Fibroblast of skin of back (primary cell): ENCODE measurements at regions not wholly inside any gene's neighbourhood (a gene's known extent, or its start where the extent isn't known, plus 50 kb on each side); places are given as distances from the start of the nearest gene placed in this dataset.
A peak's percentile ranks its signal among the peaks of the same experiment; 100 is the strongest.
"Not testable (repeated sequence)": the region's sequence is repeated elsewhere in the genome, so short reads cannot be mapped to it uniquely, and the experiment has no call there.

ENCODE experiments used
- DNase-seq: peaks from one replicate; pipeline ENCODE4 v3.0.0-alpha.2; 2013

DNA sequence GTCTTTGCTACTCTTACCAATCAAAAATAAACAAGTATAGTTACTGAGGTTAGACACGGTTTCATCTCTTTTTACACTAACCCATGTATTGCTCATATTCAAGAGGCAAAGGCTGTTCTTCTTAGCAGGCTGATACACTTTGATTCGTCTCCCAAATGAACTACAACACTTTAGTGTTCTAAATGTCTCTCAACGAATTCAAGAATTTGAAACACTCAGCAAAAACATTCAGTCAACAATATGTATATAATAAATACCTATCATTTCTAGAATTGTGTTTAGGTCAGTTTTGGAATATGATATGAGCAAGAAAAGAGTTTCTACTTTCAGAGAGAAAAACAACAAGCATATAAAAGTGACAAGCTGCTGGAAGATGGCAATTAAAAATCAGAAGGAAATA, 669.6 kb upstream of the DPPA4 start:
- DNase-seq = no peak

DNA sequence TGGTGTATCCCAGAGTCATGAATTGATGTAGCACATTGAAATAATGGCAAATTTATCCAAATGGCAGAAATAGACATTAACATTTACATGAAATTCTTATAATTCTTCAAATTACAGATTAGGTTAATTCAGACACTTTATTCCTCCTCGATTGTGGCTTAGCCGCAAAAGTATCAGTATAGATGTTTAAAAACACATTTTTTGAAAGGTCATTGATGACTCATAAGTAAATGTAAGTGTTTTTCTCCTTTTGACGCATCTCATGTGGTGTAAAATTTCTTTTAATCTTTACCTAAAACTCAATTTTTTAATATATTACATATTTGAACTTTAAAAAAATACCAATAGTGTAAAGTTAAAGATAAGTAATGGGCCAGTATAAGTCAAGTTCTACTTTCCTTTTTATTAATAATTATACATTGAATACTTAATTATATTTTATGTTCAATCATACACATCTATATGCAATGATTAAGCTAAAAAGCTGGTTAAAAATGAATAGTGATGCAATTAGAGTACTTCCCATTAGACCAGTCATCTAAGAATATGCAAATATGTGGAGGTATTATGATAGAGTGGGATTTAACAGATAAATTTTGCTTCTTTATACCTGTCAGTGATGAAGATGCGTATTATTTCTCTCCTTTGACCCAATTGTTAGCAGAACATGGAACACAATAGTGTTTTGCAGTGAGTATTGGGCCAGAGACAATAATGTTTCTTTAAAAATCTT, 678.1 kb upstream of the DPPA4 start:
- no peak for DNase-seq

DNA sequence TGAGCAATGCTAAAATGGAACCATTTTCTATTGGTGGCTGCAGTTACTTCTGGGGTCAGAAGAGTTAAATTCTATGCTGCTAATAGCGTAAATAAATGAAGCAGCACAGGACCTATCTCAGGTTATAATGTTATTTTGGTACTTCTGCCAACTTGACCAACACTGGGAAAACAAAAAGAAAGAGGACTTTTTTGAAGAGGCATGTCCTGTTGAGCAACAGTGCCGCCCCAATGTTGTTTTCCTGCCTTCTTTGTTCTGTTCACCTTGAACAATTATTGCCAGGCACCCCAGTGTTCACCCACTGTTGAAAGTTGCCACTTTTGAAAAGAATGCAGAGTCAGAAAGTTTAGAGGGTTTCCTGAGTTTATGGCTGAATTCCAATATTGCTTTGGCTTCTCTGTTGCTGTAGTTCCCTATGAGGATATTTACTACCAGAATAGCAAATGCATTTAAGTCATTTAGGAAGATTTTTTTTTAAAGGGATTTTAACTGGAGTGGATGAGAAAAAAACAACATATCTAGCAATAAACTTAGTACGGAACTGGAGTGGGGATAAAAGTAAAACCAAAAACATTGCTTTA, 679.0 kb upstream of the DPPA4 start:
- no peak for DNase-seq

DNA sequence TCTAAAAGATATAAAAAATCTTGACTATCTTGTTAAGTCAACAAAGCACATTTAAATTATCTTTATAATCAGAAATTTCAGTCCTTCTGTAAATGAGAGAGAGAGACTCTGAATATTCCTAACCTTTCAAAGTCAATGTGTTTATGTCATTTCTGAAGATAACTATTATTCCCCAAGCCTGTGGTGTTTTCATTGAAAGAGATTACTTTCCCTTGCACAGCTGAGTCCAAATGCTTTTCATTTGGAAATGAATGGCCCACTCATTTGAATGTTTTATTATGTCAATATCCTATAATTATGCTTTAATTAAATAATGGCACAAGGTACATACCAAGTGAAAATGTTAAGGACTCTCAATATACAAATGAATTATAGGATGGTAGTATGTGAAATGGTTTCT, 680.0 kb upstream of the DPPA4 start:
- no peak for DNase-seq

DNA sequence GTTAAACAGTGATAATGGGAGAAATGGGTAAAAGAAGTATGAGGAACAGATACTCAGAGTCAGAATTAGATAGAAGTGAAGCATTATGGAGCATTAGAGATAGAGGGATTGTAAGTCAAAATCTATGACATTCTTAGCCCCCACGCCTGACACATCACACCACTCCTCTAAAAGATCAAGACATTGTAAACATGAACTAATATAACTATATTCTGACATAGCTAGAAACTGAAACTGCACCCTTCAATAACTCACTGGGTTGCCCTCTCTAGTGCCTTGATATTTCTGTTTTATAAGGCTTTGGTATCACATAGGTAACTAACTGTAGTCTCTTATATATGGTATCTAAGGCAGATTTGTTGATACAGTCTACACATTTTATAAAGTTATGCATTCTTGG, 684.3 kb upstream of the DPPA4 start:
- DNase-seq = no peak

DNA sequence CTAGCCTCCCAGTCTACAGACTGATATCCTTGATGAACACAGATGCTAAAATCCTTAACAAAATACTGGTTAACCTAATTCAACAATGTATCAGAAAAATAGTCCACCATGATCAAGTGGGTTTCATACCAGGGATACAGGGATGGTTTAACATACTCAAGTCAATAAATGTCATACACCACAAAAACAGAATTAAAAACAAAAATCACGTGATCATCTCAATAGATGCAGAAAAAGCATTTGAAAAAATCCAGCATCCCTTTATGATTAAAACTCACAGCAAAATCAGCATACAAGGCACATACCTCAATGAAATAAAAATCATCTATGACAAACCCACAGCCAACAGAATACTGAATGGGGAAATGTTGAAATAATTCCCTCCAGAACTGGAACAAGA, 685.7 kb upstream of the DPPA4 start:
- not testable (repeated sequence) for DNase-seq

DNA sequence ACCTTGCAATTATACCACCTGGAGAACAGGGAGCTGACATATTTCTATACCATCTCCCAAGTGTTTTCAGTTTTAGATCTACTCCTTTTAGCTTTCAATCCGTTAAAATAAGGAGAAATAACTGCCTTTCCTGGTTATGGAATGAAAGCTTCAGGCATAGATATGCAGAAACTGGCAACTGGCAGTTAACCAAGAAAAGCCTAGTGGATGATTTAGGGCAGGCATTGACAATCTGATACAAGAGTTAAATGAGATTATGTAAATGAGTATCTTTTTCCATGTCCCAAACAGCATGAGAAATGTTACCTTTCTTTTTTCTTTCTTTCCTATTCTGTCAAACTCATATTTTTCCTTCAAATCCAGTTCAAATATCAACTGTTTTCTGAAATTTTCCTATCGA, 689.1 kb upstream of the DPPA4 start:
- peak; percentile 4 for DNase-seq

DNA sequence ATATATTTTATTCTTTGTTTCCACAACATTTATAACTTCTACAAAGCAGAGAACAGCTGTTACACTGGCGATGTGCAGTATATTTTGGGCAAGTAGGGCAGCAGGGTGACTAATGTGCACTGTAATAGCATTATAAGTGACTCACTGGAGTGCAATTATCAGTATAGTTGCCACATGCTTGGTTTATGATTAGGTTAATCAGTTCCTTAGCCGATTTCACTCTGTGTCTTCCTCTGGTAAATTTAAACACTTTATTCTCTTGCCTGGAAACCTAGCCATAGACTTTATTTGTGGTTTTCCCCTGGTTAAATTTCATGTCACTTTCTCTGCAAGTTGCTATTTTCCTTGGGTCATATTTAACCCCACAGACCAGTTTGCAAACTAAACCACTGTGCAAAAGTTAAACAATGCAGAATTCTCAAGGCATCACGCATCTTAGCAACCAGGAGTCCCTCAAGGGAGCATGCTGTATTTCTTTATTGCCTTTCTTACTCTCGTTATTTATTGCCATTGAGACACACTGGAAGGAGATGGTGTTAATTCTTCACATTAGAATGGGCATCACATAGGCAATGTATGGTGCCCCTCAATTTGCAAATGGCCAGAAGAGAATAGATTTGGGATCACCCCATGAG, 690.2 kb upstream of the DPPA4 start:
- DNase-seq = peak; percentile 56

DNA sequence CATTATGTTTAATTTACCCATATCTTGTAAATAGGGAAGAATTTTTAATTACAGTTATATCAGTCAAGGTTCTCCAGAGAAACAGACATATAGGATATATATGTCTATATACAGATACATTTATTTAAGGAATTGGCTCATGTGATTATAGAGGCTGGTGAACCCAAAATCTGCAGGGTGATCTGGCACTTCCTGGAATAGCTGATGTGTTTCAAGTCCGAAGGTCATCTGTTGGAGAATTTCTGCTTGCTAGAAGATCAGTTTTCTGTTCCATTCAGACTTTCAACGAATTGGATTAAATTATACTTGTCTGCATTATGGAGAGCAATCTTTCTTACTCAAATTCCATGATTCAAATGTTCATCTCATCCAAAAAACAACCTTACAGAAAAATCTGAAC, 694.6 kb upstream of the DPPA4 start:
- no peak for DNase-seq

DNA sequence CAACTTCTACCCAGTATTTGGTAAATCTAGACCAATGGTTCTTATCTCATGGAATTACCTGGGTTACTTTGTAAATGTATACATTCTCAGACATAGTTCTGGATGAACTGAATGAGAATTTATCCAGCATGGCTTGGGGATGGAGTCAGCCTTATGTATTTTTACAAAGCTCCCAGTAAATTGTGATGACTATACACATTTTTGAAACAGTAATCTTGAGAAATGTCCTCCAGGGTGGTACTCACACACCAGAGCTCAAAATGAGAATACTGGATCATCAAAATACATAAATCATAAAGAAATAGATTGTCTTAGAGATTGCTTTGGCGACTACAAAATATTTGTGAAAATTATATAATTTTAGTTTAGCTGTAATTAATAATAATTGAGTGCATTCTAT, 722.1 kb upstream of the DPPA4 start:
- no peak for DNase-seq

DNA sequence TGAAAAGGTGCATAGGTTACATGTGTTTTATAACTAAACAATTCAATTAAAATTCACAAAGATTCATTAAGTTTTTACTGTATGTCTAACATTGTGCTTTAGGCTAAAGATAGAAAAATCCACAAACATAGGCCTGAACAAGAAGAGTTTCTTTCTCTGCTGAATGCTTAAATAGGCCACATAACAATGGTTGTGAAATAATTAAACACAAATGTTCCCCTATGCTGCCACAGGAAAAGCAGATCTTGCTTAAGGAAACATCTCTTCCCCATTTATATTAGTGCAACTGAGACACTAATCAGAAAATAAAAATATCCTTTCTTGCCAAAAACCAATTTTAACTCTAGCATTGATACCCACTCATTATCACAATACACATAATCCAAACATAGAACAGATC, 725.4 kb upstream of the DPPA4 start:
- no peak for DNase-seq

DNA sequence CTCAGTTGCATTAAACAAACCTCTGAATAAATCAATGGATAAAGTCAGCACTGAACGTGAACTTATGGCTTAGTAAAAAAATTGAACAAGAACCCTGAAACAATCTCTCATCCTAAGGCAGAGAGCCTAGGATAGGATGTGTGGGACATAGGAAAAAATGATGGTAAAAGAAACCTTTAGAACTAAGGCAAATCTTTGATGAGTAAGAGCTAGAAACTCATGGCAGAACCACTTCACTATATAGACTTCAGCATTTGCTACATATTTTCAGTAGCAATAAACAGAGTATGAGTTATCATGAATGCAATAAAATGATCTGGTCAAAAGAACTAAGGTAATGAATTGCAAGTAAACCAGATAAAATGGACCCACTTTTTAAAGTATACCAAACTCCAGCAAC, 725.8 kb upstream of the DPPA4 start:
- DNase-seq = no peak

DNA sequence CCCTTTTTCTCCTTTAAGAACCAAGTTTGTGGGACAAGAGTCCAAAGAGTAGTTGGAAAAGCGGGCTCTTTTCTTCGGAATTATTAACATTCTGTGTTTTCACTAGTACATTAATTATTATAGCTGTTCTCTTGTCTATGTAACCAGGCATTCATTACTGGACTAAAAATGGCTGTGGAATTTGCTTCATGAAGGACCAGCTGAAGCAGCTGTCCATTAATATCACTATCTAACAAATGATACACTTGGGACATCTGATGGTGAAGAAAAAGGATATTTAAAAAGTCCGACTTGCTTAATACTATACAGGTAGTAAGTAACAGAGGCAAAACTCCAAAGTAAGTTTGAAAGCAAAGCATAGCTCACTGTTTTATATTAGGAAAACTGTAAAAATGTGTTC, 728.9 kb upstream of the DPPA4 start:
- DNase-seq = no peak

DNA sequence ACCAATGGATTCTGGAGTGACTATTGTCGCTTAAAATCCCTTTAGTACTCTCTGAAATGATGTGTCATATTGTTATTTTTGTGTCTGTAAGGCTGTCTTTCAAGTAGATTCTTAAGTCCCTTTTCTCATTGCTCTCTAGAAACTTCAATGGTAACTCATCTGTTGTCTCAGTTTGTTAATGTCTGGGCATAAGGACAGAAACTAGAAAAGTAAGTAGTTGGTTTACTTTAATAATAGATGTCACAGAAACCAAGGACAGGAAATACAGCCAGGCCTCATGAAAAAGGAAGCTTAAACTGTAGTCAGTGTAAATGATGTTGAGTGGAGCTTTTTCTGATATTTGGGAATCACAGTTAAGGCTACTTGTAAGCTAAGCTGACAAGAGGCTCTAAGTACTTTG, 730.2 kb upstream of the DPPA4 start:
- DNase-seq = peak; percentile 0

DNA sequence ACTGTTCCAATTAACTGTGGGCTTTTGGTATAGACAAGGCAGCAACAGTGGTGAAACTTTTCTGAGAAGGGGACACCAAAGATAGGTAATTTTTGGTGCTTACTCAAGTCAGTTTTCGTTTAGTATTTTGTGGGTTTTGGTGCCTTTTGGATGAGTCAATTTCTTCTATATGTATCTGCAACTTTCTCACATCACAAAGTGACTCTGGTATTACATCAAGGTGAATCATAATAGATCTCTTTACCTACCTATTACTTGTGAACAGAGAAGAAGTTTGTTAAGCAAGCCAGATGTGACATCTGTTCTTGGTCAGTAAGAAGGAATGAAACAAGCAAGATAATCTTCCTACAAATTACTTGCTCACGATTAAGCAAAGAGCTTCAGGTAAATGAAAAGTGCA, 732.4 kb upstream of the DPPA4 start:
- DNase-seq = no peak

DNA sequence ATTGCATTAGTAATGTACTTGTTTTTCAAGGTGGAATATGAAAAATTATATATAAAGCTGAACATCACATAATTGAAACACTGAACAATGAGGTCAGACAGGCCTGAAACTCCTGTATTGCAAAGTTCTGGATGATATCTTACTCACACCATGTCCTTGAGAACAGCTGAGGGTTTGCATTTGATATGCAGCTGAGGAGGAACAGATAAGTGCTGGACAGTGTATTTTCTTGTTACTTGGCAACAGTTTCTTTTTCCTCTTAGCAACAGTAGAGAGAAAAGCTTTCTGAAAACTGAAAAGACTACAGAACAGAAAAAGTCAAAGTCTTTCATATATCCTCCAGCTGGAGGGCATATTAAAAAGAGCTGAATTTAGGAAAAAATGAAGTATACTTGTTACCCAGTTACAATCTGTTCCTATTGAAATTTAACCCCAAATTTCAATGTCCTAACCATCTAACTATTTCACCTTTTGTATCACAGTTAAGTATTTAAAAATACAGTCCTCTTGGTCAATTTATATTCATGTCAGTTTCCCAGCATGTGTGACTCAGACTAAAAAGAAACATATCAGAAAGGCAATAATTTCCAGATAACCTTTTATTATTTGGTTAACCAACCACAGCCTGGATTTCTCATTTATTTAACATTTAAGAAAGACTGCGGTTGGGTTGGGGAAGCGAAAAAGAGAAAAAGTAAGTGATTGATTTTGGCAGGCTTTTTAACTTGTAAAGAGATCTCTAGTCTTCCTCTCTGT, 733.0 kb upstream of the DPPA4 start:
- DNase-seq = peak; percentile 6

DNA sequence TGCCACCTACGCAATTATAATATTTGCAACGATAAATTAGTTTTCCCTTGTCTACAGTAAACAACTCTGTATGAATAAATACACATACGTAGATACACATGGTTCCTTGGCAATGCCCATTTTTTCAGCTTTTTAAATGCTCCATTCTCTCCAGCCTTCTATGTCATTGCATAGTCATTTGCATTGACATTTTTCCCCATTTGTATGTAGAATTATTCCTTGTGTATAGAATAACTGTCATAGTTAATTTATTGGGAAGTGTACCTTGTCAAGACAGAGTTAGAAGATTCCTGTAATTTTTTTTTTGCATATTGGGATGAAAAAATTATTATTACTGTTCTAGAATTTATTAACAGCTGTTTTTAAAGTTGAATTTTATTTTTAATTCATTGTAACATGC, 736.7 kb upstream of the DPPA4 start:
- no peak for DNase-seq

DNA sequence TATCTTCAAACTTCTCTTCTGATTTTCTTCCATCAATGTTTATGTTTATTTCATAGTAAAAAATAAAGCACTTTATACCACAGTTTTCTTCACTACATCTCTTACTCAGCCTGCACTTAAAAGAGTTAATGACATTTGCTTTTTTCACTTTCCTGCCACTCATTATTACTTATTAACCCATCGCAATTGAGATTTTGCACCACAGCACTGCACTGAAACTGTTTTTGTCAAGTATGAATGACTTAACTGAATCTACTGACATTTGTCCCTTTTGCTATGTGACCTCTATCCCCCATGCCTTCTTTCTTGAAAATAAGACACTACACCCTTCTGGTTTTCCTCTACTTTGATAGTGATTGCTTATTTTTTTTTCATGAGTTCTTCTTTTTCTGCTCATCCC, 739.7 kb upstream of the DPPA4 start:
- no peak for DNase-seq

DNA sequence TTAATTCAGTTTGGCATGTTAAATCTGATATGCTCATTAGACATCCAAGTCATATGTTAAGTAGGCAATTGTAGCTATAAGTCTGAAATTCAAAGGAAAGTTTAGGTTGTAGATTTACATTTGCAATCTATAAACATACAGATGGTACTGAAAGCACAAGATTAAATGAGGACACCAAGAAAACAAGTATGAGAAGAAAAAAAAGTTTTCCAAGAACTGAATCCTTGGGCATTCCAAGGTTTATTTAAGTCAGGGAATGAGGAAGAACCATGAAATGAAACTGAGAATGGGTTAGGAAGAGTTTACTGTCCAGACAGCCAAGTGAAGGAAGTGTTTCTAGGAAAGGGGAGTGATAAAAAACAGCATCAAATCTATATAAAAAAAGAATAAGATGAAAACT, 756.1 kb upstream of the DPPA4 start:
- no peak for DNase-seq

DNA sequence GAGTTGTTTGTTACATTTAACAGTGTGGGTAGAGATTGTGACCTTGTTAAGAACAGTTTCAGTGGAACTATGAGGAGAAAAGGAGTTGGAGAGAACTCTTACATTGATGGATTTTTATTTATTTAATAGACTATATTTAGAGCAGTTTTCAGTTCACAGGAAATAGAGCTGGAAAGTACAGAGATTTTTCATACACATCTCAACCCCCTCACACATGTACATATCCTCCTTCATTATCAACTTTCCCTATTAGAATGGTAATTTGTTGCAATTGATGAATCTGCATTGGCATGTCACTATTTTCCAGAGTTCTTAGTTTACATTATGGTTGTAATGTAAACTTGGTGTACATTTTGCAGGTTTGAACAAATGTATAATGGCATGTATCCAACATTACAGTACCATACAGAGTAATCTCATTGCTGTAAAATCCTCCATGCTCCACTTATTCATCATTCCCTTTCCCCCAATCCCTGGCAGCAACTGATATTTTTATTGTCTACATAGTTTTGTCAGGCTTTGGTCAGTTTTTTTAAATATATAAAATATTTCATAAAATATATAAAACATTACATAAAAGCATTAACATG, 756.6 kb upstream of the DPPA4 start:
- no peak for DNase-seq

DNA sequence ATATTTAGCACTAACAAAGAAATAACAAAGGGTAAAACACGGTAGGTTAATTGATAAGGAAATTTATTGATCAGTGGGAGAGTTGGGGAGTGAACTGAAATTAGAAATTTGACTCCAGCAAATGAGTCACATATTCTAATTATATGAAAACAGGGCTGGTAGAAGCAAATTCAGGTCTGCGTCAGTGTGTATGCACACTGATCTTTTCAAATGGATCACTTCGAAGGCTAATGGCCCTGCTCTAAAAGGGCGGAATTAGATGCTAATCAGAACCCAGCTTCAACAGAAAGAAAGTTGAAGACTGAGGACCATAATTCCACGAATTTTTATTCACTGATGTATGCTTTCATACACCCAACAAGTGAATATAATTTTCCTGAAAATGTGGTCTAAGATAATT, 762.4 kb upstream of the DPPA4 start:
- no peak for DNase-seq

DNA sequence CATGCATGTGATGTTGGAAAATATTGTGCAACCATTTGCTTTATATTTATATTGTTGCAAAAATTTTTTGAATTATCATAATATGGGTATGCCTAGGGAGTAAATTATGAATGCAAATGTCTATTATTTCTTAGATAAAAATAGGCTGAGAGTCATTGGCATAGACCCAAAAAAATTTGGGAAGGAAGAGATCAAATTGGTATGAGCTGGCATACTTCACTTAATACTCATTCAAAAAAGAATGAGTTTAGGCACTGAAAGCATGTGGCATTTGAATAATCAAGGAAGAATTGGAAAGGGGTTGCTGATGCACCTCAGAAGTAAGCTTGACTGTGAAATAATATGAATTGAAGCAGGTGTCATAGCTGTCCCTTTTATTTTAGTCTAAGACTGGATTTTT, 764.0 kb upstream of the DPPA4 start:
- DNase-seq = peak; percentile 16

DNA sequence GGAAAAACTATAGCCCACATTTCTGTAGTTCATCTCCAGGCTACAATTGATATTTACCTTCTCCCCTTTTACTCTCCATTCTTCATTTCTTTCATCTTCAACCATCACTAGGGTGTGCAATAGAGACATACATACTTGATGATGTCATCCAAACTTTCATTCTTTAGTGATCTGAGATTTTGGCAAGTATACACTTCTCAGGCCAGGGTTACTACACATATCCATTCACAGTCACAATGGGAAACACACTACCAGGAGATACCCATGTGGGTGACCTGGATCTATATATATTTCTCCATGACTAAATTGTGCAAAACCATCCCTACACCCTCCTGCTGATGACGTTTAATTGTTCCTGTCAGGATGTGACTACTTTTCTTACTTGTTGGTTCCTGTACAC, 769.5 kb upstream of the DPPA4 start:
- DNase-seq = peak; percentile 1
